ENCODE measurements at regions not wholly inside any gene's neighbourhood (a gene's known extent, or its start where the extent isn't known, plus 50 kb on each side); places are given as distances from the start of the nearest gene placed in this dataset.

GRCh38 chr13:59409211-59409610, 754.5 kb downstream of the DIAPH3 start:
- H3K9me3 ChIP-seq (ENCODE audit: control extremely low read depth in 1 of 5, control insufficient read depth in 4 of 5, insufficient read depth in 2 of 5, low read depth in 1 of 5, low read length in 4 of 5): peaks cover 0 to 22% (median 4%) of the 10 kb centered on the region in 5 experiments
- ChIA-PET POLR2A (no interaction called here), CTCF (no interaction called here)
- H3K36me3 ChIP-seq (ENCODE audit: control insufficient read depth in 4 of 4, insufficient read depth in 4 of 4, low read length in 3 of 4): no peaks in the 10 kb centered on the region
- DNase-seq: no peak
- WGBS (ENCODE audit: insufficient coverage): 93% methylated on average over 2 of the region's 2 CpGs
- peaks cover 0 to 15% (median 6%) of the 10 kb centered on the region in 4 experiments for H3K4me1 ChIP-seq (ENCODE audit: control extremely low read depth in 1 of 4, control insufficient read depth in 4 of 4, insufficient read depth in 4 of 4, low read length in 3 of 4)
- H3K27ac ChIP-seq (ENCODE audit: insufficient read depth in 1 of 2, low read depth in 1 of 2, low read length in 2 of 2, poor library complexity in 1 of 2, severe bottlenecking in 2 of 2): no peak overlapping the region
- H3K4me3 ChIP-seq (ENCODE audit: control insufficient read depth in 1 of 7, extremely low read depth in 1 of 7, insufficient read depth in 4 of 7, low read depth in 2 of 7, low read length in 6 of 7): no peak overlapping the region
- no peaks in the 10 kb centered on the region for H3K27me3 ChIP-seq (replicated peaks in 2 of 5; ENCODE audit: control insufficient read depth in 4 of 5, insufficient read depth in 5 of 5, low read length in 4 of 5)

GRCh38 chr13:59409634-59410200, 754.0 kb downstream of the DIAPH3 start:
- CTCF ChIA-PET: no interaction called here
- DNase-seq: no peak
- 88% methylated on average over 6 of the region's 8 CpGs for WGBS (ENCODE audit: insufficient coverage)

DNA sequence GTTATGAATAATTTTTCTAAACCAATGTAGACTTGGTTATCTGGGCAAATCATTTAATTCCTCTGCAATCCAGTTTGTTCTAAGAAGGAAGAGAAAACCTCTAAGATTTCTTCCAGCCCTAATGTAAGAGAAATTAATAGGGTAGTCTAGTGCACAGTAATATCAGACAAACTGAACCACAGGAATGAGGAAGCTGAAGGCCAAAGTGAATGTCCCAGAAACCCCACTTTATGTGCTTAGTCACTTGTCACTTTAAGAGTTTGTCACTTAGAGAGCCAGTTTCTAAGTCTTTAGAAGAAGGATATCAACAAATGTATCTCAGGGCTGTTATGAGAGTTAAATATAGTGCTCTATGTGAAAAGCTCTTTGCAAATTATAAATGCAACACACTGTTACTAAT, 750.6 kb downstream of the DIAPH3 start:
- ChIA-PET POLR2A (no interaction called here), CTCF (interaction anchor here (1.2 to 1.3 kb wide), 2 partner anchors 28 to 45 kb away, joined by 3 read pairs; no protein-coding TSS in a partner anchor)
- no peaks in the 10 kb centered on the region for H3K36me3 ChIP-seq (ENCODE audit: control insufficient read depth in 4 of 4, insufficient read depth in 4 of 4, low read length in 3 of 4)
- peaks cover 0 to 15% (median 6%) of the 10 kb centered on the region in 4 experiments for H3K4me1 ChIP-seq (ENCODE audit: control extremely low read depth in 1 of 4, control insufficient read depth in 4 of 4, insufficient read depth in 4 of 4, low read length in 3 of 4)
- H3K27me3 ChIP-seq (replicated peaks in 2 of 5; ENCODE audit: control insufficient read depth in 4 of 5, insufficient read depth in 5 of 5, low read length in 4 of 5): no peaks in the 10 kb centered on the region
- no peaks in the 10 kb centered on the region for H3K9me3 ChIP-seq (ENCODE audit: control extremely low read depth in 1 of 5, control insufficient read depth in 4 of 5, insufficient read depth in 2 of 5, low read depth in 1 of 5, low read length in 4 of 5)
- H3K4me3 ChIP-seq (ENCODE audit: control insufficient read depth in 1 of 7, extremely low read depth in 1 of 7, insufficient read depth in 4 of 7, low read depth in 2 of 7, low read length in 6 of 7): no peak overlapping the region
- peak; percentile 39 to 81 (median 73) for DNase-seq
- H3K27ac ChIP-seq (ENCODE audit: insufficient read depth in 1 of 2, low read depth in 1 of 2, low read length in 2 of 2, poor library complexity in 1 of 2, severe bottlenecking in 2 of 2): no peak overlapping the region

More at GRCh38 chr13:59409634-59410200, 754.0 kb downstream of the DIAPH3 start:
- POLR2A ChIA-PET: no interaction called here
- no peaks in the 10 kb centered on the region for H3K36me3 ChIP-seq (ENCODE audit: control insufficient read depth in 4 of 4, insufficient read depth in 4 of 4, low read length in 3 of 4)
- H3K4me1 ChIP-seq (ENCODE audit: control extremely low read depth in 1 of 4, control insufficient read depth in 4 of 4, insufficient read depth in 4 of 4, low read length in 3 of 4): peaks cover 0 to 15% (median 6%) of the 10 kb centered on the region in 4 experiments
- H3K27me3 ChIP-seq (replicated peaks in 2 of 5; ENCODE audit: control insufficient read depth in 4 of 5, insufficient read depth in 5 of 5, low read length in 4 of 5): no peaks in the 10 kb centered on the region
- H3K27ac ChIP-seq (ENCODE audit: insufficient read depth in 1 of 2, low read depth in 1 of 2, low read length in 2 of 2, poor library complexity in 1 of 2, severe bottlenecking in 2 of 2): no peak overlapping the region
- peaks cover 0 to 22% (median 4%) of the 10 kb centered on the region in 5 experiments for H3K9me3 ChIP-seq (ENCODE audit: control extremely low read depth in 1 of 5, control insufficient read depth in 4 of 5, insufficient read depth in 2 of 5, low read depth in 1 of 5, low read length in 4 of 5)
- no peak overlapping the region for H3K4me3 ChIP-seq (ENCODE audit: control insufficient read depth in 1 of 7, extremely low read depth in 1 of 7, insufficient read depth in 4 of 7, low read depth in 2 of 7, low read length in 6 of 7)

- no peaks in the 10 kb centered on the region for H3K9me3 ChIP-seq (ENCODE audit: control extremely low read depth in 1 of 5, control insufficient read depth in 4 of 5, insufficient read depth in 2 of 5, low read depth in 1 of 5, low read length in 4 of 5)
- 80% methylated on average over 1 of the region's 1 CpG for WGBS (ENCODE audit: insufficient coverage)
- CTCF ChIA-PET: interaction anchor here (1.3 kb wide), 1 partner anchor 45 kb away, joined by 3 read pairs; no protein-coding TSS in a partner anchor
- POLR2A ChIA-PET: no interaction called here
- peak in 1 of 3 donors; percentile 4 for DNase-seq
- H3K4me1 ChIP-seq (ENCODE audit: control extremely low read depth in 1 of 4, control insufficient read depth in 4 of 4, insufficient read depth in 4 of 4, low read length in 3 of 4): peaks cover 0 to 15% (median 6%) of the 10 kb centered on the region in 4 experiments
- H3K27ac ChIP-seq (ENCODE audit: insufficient read depth in 1 of 2, low read depth in 1 of 2, low read length in 2 of 2, poor library complexity in 1 of 2, severe bottlenecking in 2 of 2): no peak overlapping the region
- H3K27me3 ChIP-seq (replicated peaks in 2 of 5; ENCODE audit: control insufficient read depth in 4 of 5, insufficient read depth in 5 of 5, low read length in 4 of 5): no peaks in the 10 kb centered on the region
- H3K36me3 ChIP-seq (ENCODE audit: control insufficient read depth in 4 of 4, insufficient read depth in 4 of 4, low read length in 3 of 4): no peaks in the 10 kb centered on the region
- H3K4me3 ChIP-seq (ENCODE audit: control insufficient read depth in 1 of 7, extremely low read depth in 1 of 7, insufficient read depth in 4 of 7, low read depth in 2 of 7, low read length in 6 of 7): no peak overlapping the region
Measured at GRCh38 chr13:59414006-59414405, 749.7 kb downstream of the DIAPH3 start.

- no peaks in the 10 kb centered on the region for H3K27me3 ChIP-seq (replicated peaks in 2 of 5; ENCODE audit: control insufficient read depth in 4 of 5, insufficient read depth in 5 of 5, low read length in 4 of 5)
- POLR2A ChIA-PET: no interaction called here
- CTCF ChIA-PET: no interaction called here
- DNase-seq: no peak
- WGBS (ENCODE audit: insufficient coverage): 100% methylated on average over 5 of the region's 5 CpGs
- peaks cover 0 to 7% (median 2%) of the 10 kb centered on the region in 5 experiments for H3K9me3 ChIP-seq (ENCODE audit: control extremely low read depth in 1 of 5, control insufficient read depth in 4 of 5, insufficient read depth in 2 of 5, low read depth in 1 of 5, low read length in 4 of 5)
- H3K4me1 ChIP-seq (ENCODE audit: control extremely low read depth in 1 of 4, control insufficient read depth in 4 of 4, insufficient read depth in 4 of 4, low read length in 3 of 4): peaks cover 0 to 15% (median 6%) of the 10 kb centered on the region in 4 experiments
- H3K36me3 ChIP-seq (ENCODE audit: control insufficient read depth in 4 of 4, insufficient read depth in 4 of 4, low read length in 3 of 4): no peaks in the 10 kb centered on the region
- no peak overlapping the region for H3K4me3 ChIP-seq (ENCODE audit: control insufficient read depth in 1 of 7, extremely low read depth in 1 of 7, insufficient read depth in 4 of 7, low read depth in 2 of 7, low read length in 6 of 7)
- no peak overlapping the region for H3K27ac ChIP-seq (ENCODE audit: insufficient read depth in 1 of 2, low read depth in 1 of 2, low read length in 2 of 2, poor library complexity in 1 of 2, severe bottlenecking in 2 of 2)
Measured at GRCh38 chr13:59415498-59415897, 748.2 kb downstream of the DIAPH3 start.

- Histone ChIP-seq H3K36me3 (ENCODE audit: control insufficient read depth in 4 of 4, insufficient read depth in 4 of 4, low read length in 3 of 4) (no peaks in the 10 kb centered on the region), H3K9me3 (ENCODE audit: control extremely low read depth in 1 of 5, control insufficient read depth in 4 of 5, insufficient read depth in 2 of 5, low read depth in 1 of 5, low read length in 4 of 5) (peaks cover 0 to 7% (median 2%) of the 10 kb centered on the region in 5 experiments), H3K4me3 (ENCODE audit: control insufficient read depth in 1 of 7, extremely low read depth in 1 of 7, insufficient read depth in 4 of 7, low read depth in 2 of 7, low read length in 6 of 7) (no peak overlapping the region), H3K4me1 (ENCODE audit: control extremely low read depth in 1 of 4, control insufficient read depth in 4 of 4, insufficient read depth in 4 of 4, low read length in 3 of 4) (peaks cover 0 to 15% (median 6%) of the 10 kb centered on the region in 4 experiments), H3K27ac (ENCODE audit: insufficient read depth in 1 of 2, low read depth in 1 of 2, low read length in 2 of 2, poor library complexity in 1 of 2, severe bottlenecking in 2 of 2) (no peak overlapping the region), H3K27me3 (replicated peaks in 2 of 5; ENCODE audit: control insufficient read depth in 4 of 5, insufficient read depth in 5 of 5, low read length in 4 of 5) (no peaks in the 10 kb centered on the region)
- DNase-seq: no peak
- 94% methylated on average over 2 of the region's 2 CpGs for WGBS (ENCODE audit: insufficient coverage)
- CTCF ChIA-PET: no interaction called here
- POLR2A ChIA-PET: no interaction called here
Measured at GRCh38 chr13:59416561-59416960, 747.2 kb downstream of the DIAPH3 start.

GRCh38 chr13:59422646-59423045, 741.1 kb downstream of the DIAPH3 start:
- no peaks in the 10 kb centered on the region for H3K4me1 ChIP-seq (ENCODE audit: control extremely low read depth in 1 of 4, control insufficient read depth in 4 of 4, insufficient read depth in 4 of 4, low read length in 3 of 4)
- H3K27ac ChIP-seq (ENCODE audit: insufficient read depth in 1 of 2, low read depth in 1 of 2, low read length in 2 of 2, poor library complexity in 1 of 2, severe bottlenecking in 2 of 2): no peak overlapping the region
- ChIA-PET POLR2A (no interaction called here), CTCF (no interaction called here)
- WGBS (ENCODE audit: insufficient coverage): 77% methylated on average over 4 of the region's 4 CpGs
- H3K4me3 ChIP-seq (ENCODE audit: control insufficient read depth in 1 of 7, extremely low read depth in 1 of 7, insufficient read depth in 4 of 7, low read depth in 2 of 7, low read length in 6 of 7): no peak overlapping the region
- H3K27me3 ChIP-seq (replicated peaks in 2 of 5; ENCODE audit: control insufficient read depth in 4 of 5, insufficient read depth in 5 of 5, low read length in 4 of 5): peaks cover 0 to 3% (median 0%) of the 10 kb centered on the region in 5 experiments
- peaks cover 0 to 7% (median 2%) of the 10 kb centered on the region in 5 experiments for H3K9me3 ChIP-seq (ENCODE audit: control extremely low read depth in 1 of 5, control insufficient read depth in 4 of 5, insufficient read depth in 2 of 5, low read depth in 1 of 5, low read length in 4 of 5)
- no peaks in the 10 kb centered on the region for H3K36me3 ChIP-seq (ENCODE audit: control insufficient read depth in 4 of 4, insufficient read depth in 4 of 4, low read length in 3 of 4)
- DNase-seq: no peak
